Transverse colon (tissue), 3 donors: ENCODE measurements at regions not wholly inside any gene's neighbourhood (a gene's known extent, or its start where the extent isn't known, plus 50 kb on each side); places are given as distances from the start of the nearest gene placed in this dataset.

Source experiments
- CTCF ChIP-seq, 5 experiments: fragments of 200-600 bp in 3 of 5; fragments of 450-650 bp in 2 of 5; sonication (generic) in 3 of 5; IDR thresholded peaks; 1 replicate in 2 of 5; 2 replicates in 3 of 5; pipeline ENCODE4 v1.5.1; 2016 to 2017; ENCODE audit warnings: antibody characterized with exemption in 5 of 5, inconsistent platforms in 3 of 5, mild to moderate bottlenecking in 2 of 5, moderate library complexity in 1 of 5
- POLR2A ChIP-seq: fragments of 450-650 bp; IDR thresholded peaks from one replicate; pipeline ENCODE4 v1.6.1; 2016; ENCODE audit warnings: antibody characterized with exemption, mild to moderate bottlenecking, moderate library complexity

- no peak for TF ChIP-seq POLR2A
- no peak for TF ChIP-seq CTCF (IDR thresholded peaks at IDR 0.05)
Measured at GRCh38 chr2:176526995-176527901, 258.0 kb downstream of the MTX2 start.
